ENCODE measurements at regions not wholly inside any gene's neighbourhood (a gene's known extent, or its start where the extent isn't known, plus 50 kb on each side); places are given as distances from the start of the nearest gene placed in this dataset.

DNA sequence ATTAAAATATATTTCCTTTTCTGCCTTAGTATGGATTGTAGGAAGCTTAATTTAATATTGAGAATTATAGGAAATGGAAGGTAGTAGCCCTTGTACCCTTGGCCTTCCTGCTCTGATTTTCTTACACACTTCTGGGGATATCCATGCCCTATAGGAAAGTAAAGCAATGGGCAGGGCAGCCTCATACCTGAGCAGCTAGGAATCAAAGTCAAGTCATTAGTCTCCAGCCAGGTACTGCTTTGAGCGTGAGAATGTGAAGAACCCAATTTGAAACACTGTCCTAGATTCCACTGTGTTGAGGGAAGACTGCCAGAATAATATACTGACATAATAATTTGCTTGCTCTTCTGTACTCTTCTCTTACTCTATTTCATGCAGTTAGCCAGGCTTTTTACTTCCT lies 51.0 kb upstream of the L3MBTL3 start:
- Histone ChIP-seq H3K9me3 (ENCODE audit: low read length) (no peaks in the 10 kb centered on the region), H3K4me1 (ENCODE audit: insufficient read depth, low read length, poor library complexity, severe bottlenecking) (no peaks in the 10 kb centered on the region), H4K20me1 (ENCODE audit: insufficient read depth, low read length) (no peaks in the 10 kb centered on the region), H3K27ac (ENCODE audit: low read depth, low read length, poor library complexity, severe bottlenecking) (no peak overlapping the region), H3K9me2 (ENCODE audit: insufficient read depth, low read length) (no peaks in the 10 kb centered on the region), H2AFZ (ENCODE audit: low read length) (no peak overlapping the region), H3K4me3 (ENCODE audit: low read depth, low read length, poor library complexity, severe bottlenecking) (no peak overlapping the region), H3K36me3 (ENCODE audit: insufficient read depth, low read length) (no peaks in the 10 kb centered on the region), H3K4me2 (ENCODE audit: low read length) (no peak overlapping the region), H3K79me2 (ENCODE audit: insufficient read depth, low read depth, low read length) (no peaks in the 10 kb centered on the region)
- no peak for TF ChIP-seq EZH2phosphoT487 (IDR thresholded peaks at IDR 0.05; ENCODE audit: borderline replicate concordance, low read depth, low read length)
- TF ChIP-seq, protein P1, sequence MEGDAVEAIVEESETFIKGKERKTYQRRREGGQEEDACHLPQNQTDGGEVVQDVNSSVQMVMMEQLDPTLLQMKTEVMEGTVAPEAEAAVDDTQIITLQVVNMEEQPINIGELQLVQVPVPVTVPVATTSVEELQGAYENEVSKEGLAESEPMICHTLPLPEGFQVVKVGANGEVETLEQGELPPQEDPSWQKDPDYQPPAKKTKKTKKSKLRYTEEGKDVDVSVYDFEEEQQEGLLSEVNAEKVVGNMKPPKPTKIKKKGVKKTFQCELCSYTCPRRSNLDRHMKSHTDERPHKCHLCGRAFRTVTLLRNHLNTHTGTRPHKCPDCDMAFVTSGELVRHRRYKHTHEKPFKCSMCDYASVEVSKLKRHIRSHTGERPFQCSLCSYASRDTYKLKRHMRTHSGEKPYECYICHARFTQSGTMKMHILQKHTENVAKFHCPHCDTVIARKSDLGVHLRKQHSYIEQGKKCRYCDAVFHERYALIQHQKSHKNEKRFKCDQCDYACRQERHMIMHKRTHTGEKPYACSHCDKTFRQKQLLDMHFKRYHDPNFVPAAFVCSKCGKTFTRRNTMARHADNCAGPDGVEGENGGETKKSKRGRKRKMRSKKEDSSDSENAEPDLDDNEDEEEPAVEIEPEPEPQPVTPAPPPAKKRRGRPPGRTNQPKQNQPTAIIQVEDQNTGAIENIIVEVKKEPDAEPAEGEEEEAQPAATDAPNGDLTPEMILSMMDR (conservative IDR thresholded peaks at IDR 0.05; ENCODE audit: low read length), result no peak
- BruUV-seq (replicated peaks), result no TSS peak
- CTCF ChIA-PET (ENCODE audit: unreplicated experiment), result no interaction called here
- DNase-seq (ENCODE audit: low spot score), result no peak
- POLR2A ChIA-PET, result no interaction called here
- intact Hi-C loops (cut with micrococcal nuclease; ENCODE audit: unreplicated experiment), result no loop called here

DNA sequence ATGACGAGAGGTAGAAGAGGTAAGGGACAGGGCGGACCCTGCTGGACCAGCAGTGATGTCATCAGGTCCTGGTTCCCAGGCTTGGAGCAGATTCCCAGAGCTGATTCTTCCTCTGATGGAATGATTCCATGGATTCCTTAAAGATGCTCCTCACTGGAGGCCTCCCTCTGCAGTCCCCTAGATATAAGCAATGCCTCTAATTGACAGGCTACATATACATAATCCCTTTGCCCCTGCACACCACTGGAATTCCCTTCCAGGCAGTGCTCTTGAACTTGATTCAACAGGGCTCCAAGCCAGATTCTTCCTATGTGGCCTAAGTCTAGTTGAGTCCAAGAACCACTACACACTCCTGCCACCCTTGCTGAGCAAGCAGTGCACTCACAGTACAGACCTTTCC lies 52.3 kb upstream of the L3MBTL3 start:
- Histone ChIP-seq H3K4me3 (ENCODE audit: low read depth, low read length, poor library complexity, severe bottlenecking) (no peak overlapping the region), H2AFZ (ENCODE audit: low read length) (no peak overlapping the region), H3K4me1 (ENCODE audit: insufficient read depth, low read length, poor library complexity, severe bottlenecking) (no peaks in the 10 kb centered on the region), H3K9me3 (ENCODE audit: low read length) (no peaks in the 10 kb centered on the region), H3K79me2 (ENCODE audit: insufficient read depth, low read depth, low read length) (no peaks in the 10 kb centered on the region), H3K27ac (ENCODE audit: low read depth, low read length, poor library complexity, severe bottlenecking) (no peak overlapping the region), H4K20me1 (ENCODE audit: insufficient read depth, low read length) (no peaks in the 10 kb centered on the region), H3K36me3 (ENCODE audit: insufficient read depth, low read length) (no peaks in the 10 kb centered on the region), H3K9me2 (ENCODE audit: insufficient read depth, low read length) (no peaks in the 10 kb centered on the region), H3K4me2 (ENCODE audit: low read length) (no peak overlapping the region)
- no TSS peak for BruUV-seq (replicated peaks)
- DNase-seq (ENCODE audit: low spot score), result no peak
- POLR2A ChIA-PET, result interaction anchor here (0.7 kb wide), 1 partner anchor 198 kb away, joined by 3 read pairs; no protein-coding TSS in a partner anchor
- TF ChIP-seq EZH2phosphoT487 (IDR thresholded peaks at IDR 0.05; ENCODE audit: borderline replicate concordance, low read depth, low read length), result no peak
- TF ChIP-seq, protein P1 (conservative IDR thresholded peaks at IDR 0.05; ENCODE audit: low read length), result no peak
- intact Hi-C loops (cut with micrococcal nuclease; ENCODE audit: unreplicated experiment), result no loop called here
- CTCF ChIA-PET (ENCODE audit: unreplicated experiment), result no interaction called here

DNA sequence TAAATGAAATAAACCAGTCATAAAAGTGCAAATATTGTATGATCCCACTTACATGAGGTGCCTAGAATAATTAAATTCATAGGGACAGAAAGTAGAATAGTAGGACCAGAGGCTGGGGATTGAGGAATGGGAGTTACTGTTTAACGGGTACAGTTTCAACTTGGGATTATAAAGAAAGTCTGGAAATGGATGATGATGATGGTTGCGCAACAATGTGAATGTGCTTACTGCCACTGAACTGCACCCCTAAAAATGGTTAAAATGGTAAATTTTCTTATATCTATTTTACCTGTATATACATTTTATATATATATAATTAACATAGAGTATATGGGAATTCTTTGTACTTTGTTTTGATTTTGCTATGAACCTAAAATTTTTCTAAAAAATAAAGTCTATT lies 53.3 kb upstream of the L3MBTL3 start:
- no peak overlapping the region for H2AFZ ChIP-seq (ENCODE audit: low read length)
- H3K9me2 ChIP-seq (ENCODE audit: insufficient read depth, low read length), result no peaks in the 10 kb centered on the region
- H3K27ac ChIP-seq (ENCODE audit: low read depth, low read length, poor library complexity, severe bottlenecking), result no peak overlapping the region
- no peaks in the 10 kb centered on the region for H4K20me1 ChIP-seq (ENCODE audit: insufficient read depth, low read length)
- intact Hi-C loops (cut with micrococcal nuclease; ENCODE audit: unreplicated experiment), result no loop called here
- BruUV-seq (replicated peaks), result no TSS peak
- H3K9me3 ChIP-seq (ENCODE audit: low read length), result no peaks in the 10 kb centered on the region
- DNase-seq (ENCODE audit: low spot score), result no peak
- no peak overlapping the region for H3K4me2 ChIP-seq (ENCODE audit: low read length)
- no peaks in the 10 kb centered on the region for H3K36me3 ChIP-seq (ENCODE audit: insufficient read depth, low read length)
- ChIA-PET CTCF (ENCODE audit: unreplicated experiment) (no interaction called here), POLR2A (no interaction called here)
- H3K4me3 ChIP-seq (ENCODE audit: low read depth, low read length, poor library complexity, severe bottlenecking), result no peak overlapping the region
- no peaks in the 10 kb centered on the region for H3K4me1 ChIP-seq (ENCODE audit: insufficient read depth, low read length, poor library complexity, severe bottlenecking)
- no peak for TF ChIP-seq EZH2phosphoT487 (IDR thresholded peaks at IDR 0.05; ENCODE audit: borderline replicate concordance, low read depth, low read length)
- TF ChIP-seq, protein P1 (conservative IDR thresholded peaks at IDR 0.05; ENCODE audit: low read length), result no peak
- no peaks in the 10 kb centered on the region for H3K79me2 ChIP-seq (ENCODE audit: insufficient read depth, low read depth, low read length)

Data from OCI-LY7 (cell line).